ENCODE measurements at regions not wholly inside any gene's neighbourhood (a gene's known extent, or its start where the extent isn't known, plus 50 kb on each side); places are given as distances from the start of the nearest gene placed in this dataset.

DNA sequence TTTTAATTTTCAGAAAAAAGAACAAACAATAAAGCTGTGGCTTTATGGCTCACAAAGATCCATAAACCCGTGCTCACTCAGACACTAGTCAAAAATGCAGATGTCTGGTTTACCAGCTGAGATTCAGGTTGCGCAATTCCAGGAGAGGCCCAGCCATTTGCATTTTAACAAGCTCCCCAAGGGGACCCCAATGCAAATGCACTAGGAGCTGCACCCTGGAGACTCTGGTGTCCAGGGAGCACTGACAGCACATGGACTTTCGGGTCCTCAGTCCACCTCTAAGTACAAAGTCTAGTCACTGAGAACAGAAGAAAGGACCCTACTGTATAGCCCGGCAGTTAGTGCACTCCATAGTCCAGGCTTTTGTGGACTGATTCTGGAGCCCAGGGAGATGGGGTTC lies 326.3 kb downstream of the MAF start:
- TF ChIP-seq ZNF274 (IDR thresholded peaks at IDR 0.05; ENCODE audit: low read depth, low read length) (no peak), YY1 (IDR thresholded peaks at IDR 0.05; ENCODE audit: insufficient read depth, insufficient read length) (no peak)
